Large intestine (tissue), 3 donors: ENCODE measurements at regions not wholly inside any gene's neighbourhood (a gene's known extent, or its start where the extent isn't known, plus 50 kb on each side); places are given as distances from the start of the nearest gene placed in this dataset.

Experiments used
- DNase-seq, 2 donors: peaks; one replicate each; pipeline versions ENCODE4 v3.0.0 to v3.0.0-alpha.2; 2013
- H3K27ac ChIP-seq: one replicate; pipeline ENCODE4 v1.5.1; 2013; ENCODE audit warnings: low read length
- H3K27me3 ChIP-seq: 2 replicates; pipeline ENCODE4 v1.6.1; 2013; ENCODE audit warnings: low read length; ENCODE audit not compliant: control insufficient read depth, insufficient read depth
- H3K36me3 ChIP-seq: 2 replicates; pipeline ENCODE4 v1.6.1; 2013; ENCODE audit warnings: low read length; ENCODE audit not compliant: control insufficient read depth, insufficient read depth
- H3K4me1 ChIP-seq: one replicate; pipeline ENCODE4 v1.6.1; 2013; ENCODE audit warnings: low read length; ENCODE audit not compliant: control insufficient read depth, insufficient read depth
- H3K4me3 ChIP-seq: one replicate; pipeline ENCODE4 v1.5.1; 2013; ENCODE audit warnings: low read length
- H3K9me3 ChIP-seq: one replicate; pipeline ENCODE4 v1.6.1; 2013; ENCODE audit warnings: mild to moderate bottlenecking, low read depth, low read length, moderate library complexity; ENCODE audit not compliant: control insufficient read depth
- WGBS: methylation state at CpG from one replicate; pipeline ENCODE4 v1.1.5; 2013; ENCODE audit warnings: low lambda C conversion rate; ENCODE audit not compliant: insufficient coverage; 5-methylcytosine and 5-hydroxymethylcytosine counted together

DNA sequence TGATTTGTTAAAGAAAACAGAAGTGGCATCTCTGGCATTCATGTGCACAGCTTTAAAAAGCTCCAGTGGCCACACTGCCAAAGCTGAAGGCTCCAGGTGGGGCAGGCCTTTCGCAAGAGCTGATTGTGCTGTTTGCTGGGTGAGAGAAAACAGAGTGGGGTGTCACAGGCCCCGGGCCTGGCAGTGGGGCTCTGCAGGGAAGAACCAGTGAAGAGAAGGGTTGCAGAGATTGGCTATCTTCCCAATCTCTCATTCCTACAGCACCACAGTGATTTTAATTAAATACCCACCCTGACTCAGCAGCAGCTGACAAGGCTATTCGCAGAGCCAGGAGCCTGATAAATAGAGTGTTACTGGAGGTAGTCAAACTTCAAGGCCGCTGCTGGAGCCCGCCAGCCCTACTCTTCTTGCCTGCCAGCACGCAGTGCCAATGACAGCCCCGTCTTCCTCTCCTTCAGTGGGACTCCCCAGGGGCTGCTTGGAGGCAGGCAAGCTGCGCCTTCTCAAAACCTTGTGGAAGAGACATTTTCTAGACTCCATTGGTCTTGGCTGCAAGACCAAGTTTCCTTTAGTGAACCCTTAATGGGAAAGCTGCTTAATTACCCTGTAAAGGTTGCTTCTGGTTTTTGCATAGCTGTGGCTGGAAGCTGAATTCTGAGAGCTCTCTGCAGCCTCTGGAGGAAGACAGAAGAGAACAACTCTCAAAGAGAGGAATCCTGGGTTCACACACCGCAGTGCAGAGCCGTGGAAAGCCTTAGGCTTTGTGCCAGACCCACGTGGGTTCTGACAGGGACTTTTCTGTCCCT is 225.8 kb upstream of the SLCO3A1 start:
- Histone ChIP-seq H3K4me1 (no peaks in the 10 kb centered on the region), H3K27me3 (no peaks in the 10 kb centered on the region), H3K36me3 (no peaks in the 10 kb centered on the region), H3K9me3 (no peaks in the 10 kb centered on the region), H3K27ac (no peak overlapping the region), H3K4me3 (no peak overlapping the region)
- WGBS: 40% methylated on average over 2 of the region's 11 CpGs
- peak; percentile 16 to 28 for DNase-seq

DNA sequence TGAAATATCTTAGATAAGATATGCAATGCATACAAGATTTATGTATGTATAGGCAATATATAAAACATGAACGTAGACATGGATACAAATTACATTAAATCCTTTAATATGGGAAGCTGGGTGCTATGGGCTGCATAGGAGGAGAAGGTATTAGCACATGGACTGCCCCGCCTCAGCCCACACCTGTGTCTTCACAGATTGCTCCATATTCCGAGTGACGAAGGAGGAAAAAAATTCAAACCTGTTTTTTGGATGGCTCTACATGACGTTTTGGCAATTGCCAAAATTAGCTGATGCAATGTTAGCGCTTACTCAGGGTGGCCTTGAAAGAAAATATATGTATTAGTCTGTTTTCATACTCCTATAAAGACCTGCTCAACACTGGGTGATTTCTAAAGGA is 223.4 kb upstream of the SLCO3A1 start:
- no peaks in the 10 kb centered on the region for H3K27me3 ChIP-seq
- 67% methylated on average over 1 of the region's 6 CpGs for WGBS
- no peak overlapping the region for H3K27ac ChIP-seq
- H3K4me1 ChIP-seq: no peaks in the 10 kb centered on the region
- no peaks in the 10 kb centered on the region for H3K9me3 ChIP-seq
- no peak overlapping the region for H3K4me3 ChIP-seq
- H3K36me3 ChIP-seq: no peaks in the 10 kb centered on the region
- DNase-seq: no peak

DNA sequence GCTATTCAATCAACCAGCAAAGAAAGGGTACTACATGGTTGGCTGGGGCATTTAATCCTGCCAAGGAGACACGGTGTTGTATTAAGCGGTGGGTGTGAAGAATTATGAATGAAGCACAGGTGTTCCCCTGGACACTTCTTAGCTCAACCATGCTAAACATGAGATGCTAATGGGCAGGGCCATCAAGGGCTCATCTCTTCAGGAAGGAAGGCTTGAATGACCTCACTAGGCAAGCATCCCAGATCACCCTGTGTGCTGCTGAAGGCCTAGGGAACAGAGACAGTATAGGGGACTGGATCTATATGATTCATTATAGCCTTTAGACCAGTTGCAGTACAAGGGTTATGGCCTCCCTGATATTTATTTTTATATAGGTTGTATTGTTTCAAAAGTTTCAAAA is 221.3 kb upstream of the SLCO3A1 start:
- no peaks in the 10 kb centered on the region for H3K9me3 ChIP-seq
- no peaks in the 10 kb centered on the region for H3K27me3 ChIP-seq
- H3K27ac ChIP-seq: no peak overlapping the region
- no peak overlapping the region for H3K4me3 ChIP-seq
- WGBS: no CpG with 5 or more reads among the region's 2 CpGs
- DNase-seq: no peak
- no peaks in the 10 kb centered on the region for H3K4me1 ChIP-seq
- H3K36me3 ChIP-seq: no peaks in the 10 kb centered on the region

DNA sequence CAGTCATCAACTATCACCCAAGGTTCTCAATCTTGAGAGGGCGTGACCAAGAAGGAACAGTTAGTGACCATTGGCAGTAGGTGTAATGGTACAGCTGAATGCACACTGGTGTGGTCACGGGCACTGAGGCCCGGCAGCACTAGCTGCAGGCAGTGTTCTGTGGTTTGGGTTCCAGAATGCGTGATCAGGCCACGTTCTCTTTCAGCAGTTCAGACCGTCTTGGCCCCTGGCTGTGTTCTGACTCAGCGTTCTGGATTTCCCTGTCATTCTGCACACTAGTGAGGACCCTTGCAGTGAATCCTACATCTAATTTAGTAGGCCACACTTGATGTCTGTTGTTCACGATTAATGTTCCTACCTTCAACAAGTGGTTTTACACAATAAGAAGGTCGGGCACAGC is 220.5 kb upstream of the SLCO3A1 start:
- WGBS: no CpG with 5 or more reads among the region's 9 CpGs
- H3K4me3 ChIP-seq: no peak overlapping the region
- H3K27me3 ChIP-seq: no peaks in the 10 kb centered on the region
- no peaks in the 10 kb centered on the region for H3K4me1 ChIP-seq
- H3K27ac ChIP-seq: no peak overlapping the region
- no peak for DNase-seq
- H3K36me3 ChIP-seq: no peaks in the 10 kb centered on the region
- H3K9me3 ChIP-seq: no peaks in the 10 kb centered on the region

DNA sequence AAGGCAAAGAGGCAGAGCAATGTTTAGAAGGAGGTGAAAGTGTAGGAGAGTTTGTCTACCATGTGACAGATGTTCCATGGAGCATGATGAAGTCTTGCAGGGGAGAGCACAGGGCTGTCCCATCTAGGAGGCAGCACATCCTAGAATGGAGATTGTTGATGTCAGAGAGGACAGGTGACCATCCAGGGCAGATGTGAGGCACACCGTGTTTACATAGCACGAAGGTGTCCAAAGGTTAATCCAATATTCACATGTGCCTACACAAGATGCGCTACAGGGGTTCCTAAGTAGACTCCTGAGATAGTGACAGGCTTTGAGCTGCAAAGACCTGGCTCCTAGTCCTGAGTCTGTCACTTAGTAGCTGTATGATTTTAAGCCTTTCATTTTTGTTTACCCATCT is 219.3 kb upstream of the SLCO3A1 start:
- no peaks in the 10 kb centered on the region for H3K36me3 ChIP-seq
- H3K27me3 ChIP-seq: no peaks in the 10 kb centered on the region
- no peaks in the 10 kb centered on the region for H3K4me1 ChIP-seq
- WGBS: no CpG with 5 or more reads among the region's 3 CpGs
- DNase-seq: peak; percentile 82 to 87
- H3K27ac ChIP-seq: peak overlapping the region; percentile 38
- H3K9me3 ChIP-seq: no peaks in the 10 kb centered on the region
- no peak overlapping the region for H3K4me3 ChIP-seq

DNA sequence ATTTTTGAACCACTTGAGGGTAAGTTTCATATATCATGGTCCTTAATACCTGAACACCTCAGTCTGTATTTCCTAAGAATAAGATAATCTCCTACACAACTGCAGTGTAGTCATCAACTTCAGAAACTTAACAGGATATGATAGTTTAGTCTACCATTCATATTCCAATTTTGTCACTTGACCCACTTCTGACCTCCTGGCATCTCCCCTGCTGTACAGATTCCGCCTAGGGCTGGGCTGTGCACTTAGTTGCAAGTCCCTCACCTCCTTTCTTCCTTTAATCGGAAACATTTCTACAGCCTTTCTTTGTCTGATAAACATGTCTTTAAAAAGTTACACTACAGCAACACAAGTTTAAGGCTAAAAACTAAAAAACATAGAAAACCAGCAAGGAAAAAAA is 218.4 kb upstream of the SLCO3A1 start:
- no peak overlapping the region for H3K4me3 ChIP-seq
- no peaks in the 10 kb centered on the region for H3K36me3 ChIP-seq
- no peak overlapping the region for H3K27ac ChIP-seq
- H3K4me1 ChIP-seq: no peaks in the 10 kb centered on the region
- no peaks in the 10 kb centered on the region for H3K27me3 ChIP-seq
- WGBS: no CpG with 5 or more reads among the region's 2 CpGs
- H3K9me3 ChIP-seq: no peaks in the 10 kb centered on the region
- DNase-seq: no peak

DNA sequence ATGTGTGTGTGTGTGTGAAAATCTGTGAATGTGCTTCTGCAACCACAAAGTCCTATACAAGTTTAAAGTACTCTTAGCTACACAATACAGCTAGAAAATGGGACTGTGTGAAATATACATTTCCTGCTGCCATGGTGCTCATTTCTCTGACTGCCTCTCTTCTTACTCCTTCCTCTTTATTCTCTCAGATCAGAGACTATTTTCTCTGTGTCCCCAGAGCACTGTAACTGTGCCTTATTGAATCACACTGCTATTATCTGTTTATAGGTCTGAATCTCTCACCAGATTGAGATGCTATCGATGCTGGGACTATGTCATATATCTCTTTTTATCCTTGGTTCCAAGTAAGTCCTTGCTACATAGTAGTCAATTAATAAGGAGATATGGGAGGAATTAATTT is 217.9 kb upstream of the SLCO3A1 start:
- H3K4me3 ChIP-seq: no peak overlapping the region
- no peak overlapping the region for H3K27ac ChIP-seq
- no peaks in the 10 kb centered on the region for H3K4me1 ChIP-seq
- no peaks in the 10 kb centered on the region for H3K27me3 ChIP-seq
- WGBS: no CpG with 5 or more reads among the region's 1 CpG
- DNase-seq: no peak
- H3K9me3 ChIP-seq: no peaks in the 10 kb centered on the region
- no peaks in the 10 kb centered on the region for H3K36me3 ChIP-seq

DNA sequence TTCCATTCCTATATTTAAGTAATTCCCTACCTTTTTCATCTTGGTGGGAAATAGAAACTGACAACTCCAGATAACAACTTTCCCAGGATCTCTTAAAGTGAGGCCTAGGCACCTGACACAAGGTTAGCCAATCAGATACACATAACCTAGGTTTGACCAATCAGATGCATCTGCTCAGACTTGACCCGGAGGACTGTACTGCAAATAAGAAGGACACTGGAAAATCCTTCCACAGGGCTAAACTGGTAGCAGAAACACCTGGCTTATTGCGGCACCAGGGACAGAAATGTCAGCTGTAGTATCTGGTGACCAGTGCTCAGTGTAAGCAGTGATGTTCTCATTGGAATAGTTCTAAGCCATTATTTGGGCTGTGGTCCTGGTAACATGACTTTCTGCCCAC is 204.5 kb upstream of the SLCO3A1 start:
- WGBS: no CpG with 5 or more reads among the region's 2 CpGs
- no peak for DNase-seq
- Histone ChIP-seq H3K36me3 (no peaks in the 10 kb centered on the region), H3K9me3 (no peaks in the 10 kb centered on the region), H3K27ac (no peak overlapping the region), H3K4me1 (peaks cover 14% of the 10 kb centered on the region), H3K27me3 (no peaks in the 10 kb centered on the region), H3K4me3 (no peak overlapping the region)

DNA sequence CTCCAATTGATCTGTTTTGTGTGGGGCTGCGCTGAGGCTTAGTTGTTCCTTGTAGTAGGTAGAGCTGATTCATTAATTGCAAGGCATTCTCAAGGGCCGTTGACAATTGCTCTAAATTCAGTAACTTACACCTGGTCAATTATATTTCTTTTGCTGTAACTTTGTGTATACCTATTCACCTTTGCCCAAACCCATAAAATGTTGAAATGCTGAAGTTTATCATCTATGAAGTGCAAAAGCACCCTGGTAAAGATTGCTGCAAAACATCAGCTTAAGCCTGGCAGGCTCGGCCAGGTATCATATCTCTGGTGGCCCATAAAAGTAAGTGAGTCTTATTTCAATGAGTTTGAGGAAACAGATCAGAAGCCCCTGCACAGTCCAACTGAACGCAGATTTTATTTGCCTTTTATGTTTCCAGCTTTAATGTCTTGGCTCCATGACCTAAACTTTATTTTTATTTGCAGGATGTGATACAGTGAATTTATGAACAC is 203.6 kb upstream of the SLCO3A1 start:
- no peaks in the 10 kb centered on the region for H3K27me3 ChIP-seq
- no peaks in the 10 kb centered on the region for H3K36me3 ChIP-seq
- H3K27ac ChIP-seq: peak overlapping the region; percentile 6
- no peak overlapping the region for H3K4me3 ChIP-seq
- peaks cover 14% of the 10 kb centered on the region for H3K4me1 ChIP-seq
- DNase-seq: peak; percentile 74 to 89
- no CpG with 5 or more reads among the region's 4 CpGs for WGBS
- no peaks in the 10 kb centered on the region for H3K9me3 ChIP-seq

DNA sequence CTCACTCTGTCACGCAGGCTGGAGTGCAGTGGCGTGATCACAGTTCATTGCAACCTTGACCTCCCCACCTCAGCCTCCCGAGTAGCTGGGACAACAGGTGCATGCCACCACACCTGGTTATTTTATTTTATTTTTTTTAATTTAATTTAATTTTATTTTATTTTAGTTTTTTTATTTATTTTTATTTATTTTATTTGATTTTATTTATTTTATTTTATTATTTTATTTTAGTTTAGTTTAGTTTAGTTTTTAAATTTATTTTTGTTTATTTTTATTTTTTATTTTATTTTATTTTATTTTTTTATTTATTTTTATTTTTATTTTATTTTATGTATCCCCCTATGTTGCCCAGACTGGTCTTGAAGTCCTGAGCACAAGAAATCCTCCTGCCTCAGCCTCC is 202.3 kb upstream of the SLCO3A1 start:
- H3K36me3 ChIP-seq: no peaks in the 10 kb centered on the region
- DNase-seq: no peak
- H3K27me3 ChIP-seq: no peaks in the 10 kb centered on the region
- 92% methylated on average over 2 of the region's 3 CpGs for WGBS
- H3K4me1 ChIP-seq: peaks cover 14% of the 10 kb centered on the region
- H3K4me3 ChIP-seq: no peak overlapping the region
- no peak overlapping the region for H3K27ac ChIP-seq
- no peaks in the 10 kb centered on the region for H3K9me3 ChIP-seq

DNA sequence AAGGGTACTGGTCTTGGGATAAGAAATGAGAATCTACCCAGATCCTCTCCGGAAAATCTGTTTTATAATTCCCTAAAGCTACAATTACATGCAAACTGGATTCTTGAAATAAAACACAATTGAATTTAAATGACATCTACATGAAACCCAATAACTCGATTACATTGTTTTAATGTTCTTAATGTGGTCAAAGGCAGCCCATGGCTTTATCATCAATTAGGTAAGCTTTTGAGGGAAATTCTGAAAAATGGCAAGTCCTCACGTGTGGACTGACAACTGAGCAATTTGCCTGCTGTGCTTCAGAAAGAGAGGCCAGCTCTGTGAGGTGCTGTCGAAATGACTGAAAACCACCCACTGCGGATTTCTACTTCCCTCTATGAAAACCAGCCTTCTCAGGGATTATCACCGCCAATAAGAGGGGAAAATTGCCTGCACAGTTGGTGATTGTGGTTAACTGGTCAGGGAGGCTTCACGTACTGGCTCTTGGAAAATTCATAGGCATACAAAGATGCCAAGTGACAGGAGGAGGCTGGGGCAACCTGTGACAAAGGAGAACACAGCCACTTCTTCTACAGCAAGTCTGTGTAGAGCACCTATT is 200.8 kb upstream of the SLCO3A1 start:
- Histone ChIP-seq H3K27ac (no peak overlapping the region), H3K4me1 (peaks cover 14% of the 10 kb centered on the region), H3K27me3 (peaks cover 3% of the 10 kb centered on the region), H3K9me3 (no peaks in the 10 kb centered on the region), H3K36me3 (no peaks in the 10 kb centered on the region), H3K4me3 (no peak overlapping the region)
- DNase-seq: no peak
- WGBS: no CpG with 5 or more reads among the region's 7 CpGs
